HEK293 (cell line): ENCODE measurements at regions not wholly inside any gene's neighbourhood (a gene's known extent, or its start where the extent isn't known, plus 50 kb on each side); places are given as distances from the start of the nearest gene placed in this dataset.

Experiments used
- CTCF ChIA-PET: fragments of 350-600 bp; formaldehyde crosslinking; extraction: SDS; loops from one replicate; lab custom pipeline; 2021; ENCODE audit warnings: antibody characterized with exemption; lab: Yijun Ruan, JAX
- POLR2A ChIA-PET: fragments of 300-600 bp; formaldehyde crosslinking; extraction: SDS; loops from one replicate; lab custom pipeline; 2020; ENCODE audit warnings: antibody characterized with exemption, inconsistent platforms; lab: Yijun Ruan, JAX
- H3K27ac ChIP-seq: fragments of 200-500 bp; sonication (Bioruptor generic); 2 replicates; pipeline ENCODE4 v1.5.1; 2014; ENCODE audit warnings: low read depth, low read length, control low read depth, inconsistent platforms; ENCODE audit errors: extremely low read depth
- H3K36me3 ChIP-seq, 2 experiments: fragments of 200-500 bp in 1 of 2; sonication (Bioruptor generic) in 1 of 2; 1 replicate in 1 of 2; 2 replicates in 1 of 2; pipeline ENCODE4 v1.5.1; 2014 to 2017; ENCODE audit warnings: inconsistent platforms in 2 of 2, low read length in 2 of 2; ENCODE audit not compliant: control insufficient read depth in 2 of 2, insufficient read depth in 1 of 2
- H3K4me1 ChIP-seq: fragments of 200-500 bp; sonication (Bioruptor generic); 2 replicates; pipeline ENCODE4 v1.5.1; 2014; ENCODE audit warnings: mild to moderate bottlenecking, low read length, inconsistent platforms; ENCODE audit not compliant: control insufficient read depth, insufficient read depth
- H3K4me3 ChIP-seq: 2 replicates; pipeline ENCODE4 v1.5.1; 2011; ENCODE audit warnings: low read depth, mild to moderate bottlenecking, control low read depth, low read length, moderate library complexity
- H3K9me3 ChIP-seq: fragments of 200-500 bp; sonication (Bioruptor generic); 2 replicates; pipeline ENCODE4 v1.5.1; 2014; ENCODE audit warnings: low read depth, low read length, inconsistent platforms; ENCODE audit not compliant: control insufficient read depth, insufficient read depth
- GLI2 ChIP-seq: fragments of 450-650 bp; formaldehyde crosslinking; IDR thresholded peaks from 2 replicates; pipeline ENCODE4; 2017; ENCODE audit warnings: missing biosample characterization, missing genetic modification characterization, low read depth, borderline replicate concordance
- GLIS1 ChIP-seq: fragments of 450-650 bp; formaldehyde crosslinking; IDR thresholded peaks from 2 replicates; pipeline ENCODE4 v1.5.1; 2016; ENCODE audit warnings: missing biosample characterization, missing genetic modification characterization
- PRDM4 ChIP-seq: fragments of 450-650 bp; formaldehyde crosslinking; IDR thresholded peaks from 2 replicates; pipeline ENCODE4 v1.5.1; 2017; ENCODE audit warnings: missing biosample characterization, missing genetic modification characterization
- SP2 ChIP-seq: fragments of 450-650 bp; formaldehyde crosslinking; IDR thresholded peaks from 2 replicates; pipeline ENCODE4 v1.5.1; 2016; ENCODE audit warnings: missing biosample characterization, missing genetic modification characterization
- ZBTB17 ChIP-seq: fragments of 450-650 bp; formaldehyde crosslinking; IDR thresholded peaks from 2 replicates; pipeline ENCODE4 v1.5.1; 2016; ENCODE audit warnings: missing biosample characterization, missing genetic modification characterization
- ZBTB21 ChIP-seq: fragments of 450-650 bp; formaldehyde crosslinking; IDR thresholded peaks from 2 replicates; pipeline ENCODE4 v1.5.1; 2017; ENCODE audit warnings: missing biosample characterization, missing genetic modification characterization
- ZBTB7A ChIP-seq: fragments of 450-650 bp; formaldehyde crosslinking; IDR thresholded peaks from 2 replicates; pipeline ENCODE4 v1.5.1; 2016; ENCODE audit warnings: low read depth, missing biosample characterization, missing genetic modification characterization
- ZNF157 ChIP-seq: fragments of 450-650 bp; formaldehyde crosslinking; IDR thresholded peaks from 2 replicates; pipeline ENCODE4 v1.5.1; 2016; ENCODE audit warnings: missing biosample characterization, missing genetic modification characterization
- ZNF302 ChIP-seq: fragments of 450-650 bp; formaldehyde crosslinking; IDR thresholded peaks from 2 replicates; pipeline ENCODE4 v1.5.1; 2016; ENCODE audit warnings: missing biosample characterization, missing genetic modification characterization, low read depth
- ZNF362 ChIP-seq: fragments of 450-650 bp; formaldehyde crosslinking; IDR thresholded peaks from 2 replicates; pipeline ENCODE4 v1.5.1; 2016; ENCODE audit warnings: missing biosample characterization, missing genetic modification characterization
- ZNF366 ChIP-seq: fragments of 450-650 bp; formaldehyde crosslinking; conservative IDR thresholded peaks from 2 replicates; pipeline ENCODE4 v1.5.1; 2016; ENCODE audit warnings: missing biosample characterization, missing genetic modification characterization
- ZNF416 ChIP-seq: fragments of 450-650 bp; formaldehyde crosslinking; IDR thresholded peaks from 2 replicates; pipeline ENCODE4 v1.5.1; 2016; ENCODE audit warnings: missing biosample characterization, missing genetic modification characterization
- ZNF510 ChIP-seq: fragments of 450-650 bp; formaldehyde crosslinking; IDR thresholded peaks from 2 replicates; pipeline ENCODE4 v1.5.1; 2018; ENCODE audit warnings: mild to moderate bottlenecking, missing genetic modification characterization, missing biosample characterization; ENCODE audit not compliant: insufficient replicate concordance
- ZNF521 ChIP-seq: fragments of 450-650 bp; formaldehyde crosslinking; IDR thresholded peaks from 2 replicates; pipeline ENCODE4 v1.5.1; 2017; ENCODE audit warnings: missing biosample characterization, mild to moderate bottlenecking, missing genetic modification characterization
- ZNF560 ChIP-seq: fragments of 450-650 bp; formaldehyde crosslinking; IDR thresholded peaks from 2 replicates; pipeline ENCODE4 v1.5.1; 2017; ENCODE audit warnings: missing biosample characterization, missing genetic modification characterization, borderline replicate concordance
- ZNF580 ChIP-seq: fragments of 450-650 bp; formaldehyde crosslinking; IDR thresholded peaks from 2 replicates; pipeline ENCODE4 v1.5.1; 2016; ENCODE audit warnings: missing biosample characterization, missing genetic modification characterization
- ZNF654 ChIP-seq: fragments of 450-650 bp; formaldehyde crosslinking; IDR thresholded peaks from 2 replicates; pipeline ENCODE4 v1.5.1; 2016; ENCODE audit warnings: low read depth, missing biosample characterization, missing genetic modification characterization
- ZNF792 ChIP-seq: fragments of 450-650 bp; formaldehyde crosslinking; IDR thresholded peaks from 2 replicates; pipeline ENCODE4 v1.5.1; 2016; ENCODE audit warnings: missing biosample characterization, missing genetic modification characterization
- ZXDB ChIP-seq: fragments of 450-650 bp; formaldehyde crosslinking; IDR thresholded peaks from 2 replicates; pipeline ENCODE4 v1.5.1; 2016; ENCODE audit warnings: missing biosample characterization, missing genetic modification characterization
- TF ChIP-seq, protein P1 (sequence below): fragments of 450-650 bp; formaldehyde crosslinking; IDR thresholded peaks from 2 replicates; pipeline ENCODE4 v1.5.1; 2016; ENCODE audit warnings: missing biosample characterization, missing genetic modification characterization, borderline replicate concordance

- H3K4me1 ChIP-seq = no peaks in the 10 kb centered on the region
- no peak for TF ChIP-seq ZNF654 (tag by site-specific recombination)
- TF ChIP-seq ZNF157 = no peak
- TF ChIP-seq ZNF510 (tag by site-specific recombination) = no peak
- no peak for TF ChIP-seq GLI2 (tag by site-specific recombination)
- no peak for TF ChIP-seq ZNF416 (tag by site-specific recombination)
- no peak for TF ChIP-seq ZNF580
- no peak for TF ChIP-seq ZNF302 (tag by site-specific recombination)
- TF ChIP-seq ZBTB21 = no peak
- no peak for TF ChIP-seq ZNF560 (tag by site-specific recombination)
- no peak for TF ChIP-seq SP2 (tag by site-specific recombination)
- TF ChIP-seq, protein P1, sequence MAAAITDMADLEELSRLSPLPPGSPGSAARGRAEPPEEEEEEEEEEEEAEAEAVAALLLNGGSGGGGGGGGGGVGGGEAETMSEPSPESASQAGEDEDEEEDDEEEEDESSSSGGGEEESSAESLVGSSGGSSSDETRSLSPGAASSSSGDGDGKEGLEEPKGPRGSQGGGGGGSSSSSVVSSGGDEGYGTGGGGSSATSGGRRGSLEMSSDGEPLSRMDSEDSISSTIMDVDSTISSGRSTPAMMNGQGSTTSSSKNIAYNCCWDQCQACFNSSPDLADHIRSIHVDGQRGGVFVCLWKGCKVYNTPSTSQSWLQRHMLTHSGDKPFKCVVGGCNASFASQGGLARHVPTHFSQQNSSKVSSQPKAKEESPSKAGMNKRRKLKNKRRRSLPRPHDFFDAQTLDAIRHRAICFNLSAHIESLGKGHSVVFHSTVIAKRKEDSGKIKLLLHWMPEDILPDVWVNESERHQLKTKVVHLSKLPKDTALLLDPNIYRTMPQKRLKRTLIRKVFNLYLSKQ = no peak
- no peak for TF ChIP-seq ZBTB17 (tag by site-specific recombination)
- no peak for TF ChIP-seq ZNF362 (tag by site-specific recombination)
- TF ChIP-seq GLIS1 = no peak
- TF ChIP-seq ZNF792 (tag by site-specific recombination) = no peak
- no peak for TF ChIP-seq ZBTB7A (tag by site-specific recombination)
- TF ChIP-seq, all 188 proteins: peak for 0
- Histone ChIP-seq H3K27ac (no peak overlapping the region), H3K9me3 (no peaks in the 10 kb centered on the region), H3K4me3 (no peak overlapping the region), H3K36me3 (no peaks in the 10 kb centered on the region)
- CTCF ChIA-PET = no interaction called here
- POLR2A ChIA-PET = no interaction called here
Observed at GRCh38 chr4:180341926-180342325, 1901.3 kb upstream of the TENM3 start.

DNA sequence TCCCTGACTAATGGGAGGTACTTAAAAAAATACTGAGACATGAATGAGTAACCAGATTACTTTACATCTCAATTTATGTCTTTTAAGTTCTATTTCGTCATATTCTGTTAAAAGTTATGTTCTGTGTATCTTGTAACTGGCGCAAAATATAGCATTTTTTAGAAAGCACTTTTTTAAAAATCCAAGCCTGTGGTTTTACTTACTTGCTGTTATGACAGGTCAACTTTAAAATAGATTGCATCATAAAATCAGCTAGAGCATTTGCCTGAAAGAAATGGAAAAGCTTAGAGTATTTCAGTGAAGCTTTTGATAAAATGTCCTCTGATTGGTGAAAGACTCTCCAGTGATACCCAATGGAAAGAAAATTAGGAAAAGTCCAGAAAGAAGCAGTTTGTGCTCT, 1892.3 kb upstream of the TENM3 start:
- POLR2A ChIA-PET = no interaction called here
- CTCF ChIA-PET = no interaction called here
- H3K9me3 ChIP-seq = no peaks in the 10 kb centered on the region
- H3K36me3 ChIP-seq = no peaks in the 10 kb centered on the region
- H3K27ac ChIP-seq = no peak overlapping the region
- TF ChIP-seq ZNF366 (tag by site-specific recombination) (no peak), PRDM4 (tag by site-specific recombination) (no peak), ZNF521 (tag by site-specific recombination) (no peak), ZXDB (no peak)
- H3K4me3 ChIP-seq = no peak overlapping the region
- H3K4me1 ChIP-seq = no peaks in the 10 kb centered on the region
